ENCODE measurements at regions not wholly inside any gene's neighbourhood (a gene's known extent, or its start where the extent isn't known, plus 50 kb on each side); places are given as distances from the start of the nearest gene placed in this dataset.

- TF ChIP-seq CTCF (IDR thresholded peaks at IDR 0.05) (no peak), ZFX (IDR thresholded peaks at IDR 0.05; ENCODE audit: borderline replicate concordance) (no peak)
- no peak overlapping the region for H3K27ac ChIP-seq
Observed at GRCh38 chr11:11757909-11758308, 83.9 kb upstream of the USP47 start.

GRCh38 chr11:11756718-11757117 is 85.1 kb upstream of the USP47 start:
- no peak overlapping the region for H3K27ac ChIP-seq
- TF ChIP-seq ZFX (IDR thresholded peaks at IDR 0.05; ENCODE audit: borderline replicate concordance) (no peak), CTCF (IDR thresholded peaks at IDR 0.05) (no peak)

DNA sequence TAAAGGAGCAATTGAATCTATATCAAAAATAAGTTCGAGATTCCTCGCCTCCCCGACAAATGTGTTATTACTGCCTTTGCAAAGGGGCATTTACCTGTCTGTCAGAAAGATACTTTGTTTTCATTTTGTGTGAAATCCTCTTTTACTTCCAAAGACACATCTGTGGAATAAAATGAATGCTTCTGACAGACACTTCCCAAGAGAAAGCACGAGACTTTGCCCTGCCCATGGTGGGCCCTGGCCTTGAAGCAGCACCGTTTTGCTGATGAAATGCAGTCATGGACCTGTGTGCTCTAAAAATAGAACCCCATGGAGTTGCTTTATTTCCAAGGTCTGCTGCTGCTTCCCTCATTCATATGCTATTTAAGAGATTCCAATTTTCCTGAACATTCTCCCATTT is 85.9 kb upstream of the USP47 start:
- no peak overlapping the region for H3K27ac ChIP-seq
- TF ChIP-seq CTCF (IDR thresholded peaks at IDR 0.05) (no peak), ZFX (IDR thresholded peaks at IDR 0.05; ENCODE audit: borderline replicate concordance) (no peak)

GRCh38 chr11:11752679-11753078 is 89.1 kb upstream of the USP47 start:
- H3K27ac ChIP-seq: no peak overlapping the region
- no peak for TF ChIP-seq ZFX (IDR thresholded peaks at IDR 0.05; ENCODE audit: borderline replicate concordance)
- no peak for TF ChIP-seq CTCF (IDR thresholded peaks at IDR 0.05)

DNA sequence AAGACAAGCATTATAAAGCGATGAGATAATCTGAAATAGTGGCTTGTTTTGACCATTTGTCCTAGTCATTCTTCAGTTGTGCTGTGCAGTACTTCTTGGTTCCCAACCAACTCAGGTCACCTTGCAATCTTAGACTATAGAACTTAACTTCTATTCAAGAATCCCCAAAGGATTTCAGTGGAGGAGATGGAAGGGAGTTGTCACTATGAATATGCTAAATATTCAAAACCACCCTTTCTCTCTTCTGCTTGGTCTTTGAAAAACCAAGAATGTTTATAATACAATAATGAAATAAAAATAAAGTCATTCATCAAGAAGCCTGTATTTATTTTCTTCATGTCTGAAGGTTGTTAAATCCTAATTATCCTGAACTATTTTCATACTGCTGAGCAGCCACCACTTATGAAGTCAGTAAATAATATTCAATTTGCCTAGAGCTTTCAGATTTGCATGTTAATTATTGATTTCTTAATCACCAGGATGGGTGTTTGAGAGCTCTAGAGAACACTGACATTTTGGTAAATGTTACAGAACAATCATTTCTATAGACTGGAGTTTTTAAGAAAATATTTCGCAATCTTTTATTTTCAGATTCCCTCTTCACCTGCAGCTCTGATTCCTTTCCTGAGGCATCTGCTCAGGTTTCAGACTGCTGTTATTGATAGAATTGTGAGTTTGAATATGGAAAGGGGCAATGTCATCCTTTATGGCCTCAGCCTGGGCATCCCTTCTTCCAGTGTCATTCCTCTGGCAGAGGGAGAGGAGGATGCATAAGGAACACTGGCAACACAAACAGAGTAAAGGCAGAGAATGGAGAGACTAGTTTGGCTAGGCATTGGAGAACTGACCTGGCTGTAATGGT is 91.5 kb upstream of the USP47 start:
- TF ChIP-seq ZFX (IDR thresholded peaks at IDR 0.05; ENCODE audit: borderline replicate concordance) (no peak), CTCF (IDR thresholded peaks at IDR 0.05) (no peak)
- H3K27ac ChIP-seq: no peak overlapping the region

DNA sequence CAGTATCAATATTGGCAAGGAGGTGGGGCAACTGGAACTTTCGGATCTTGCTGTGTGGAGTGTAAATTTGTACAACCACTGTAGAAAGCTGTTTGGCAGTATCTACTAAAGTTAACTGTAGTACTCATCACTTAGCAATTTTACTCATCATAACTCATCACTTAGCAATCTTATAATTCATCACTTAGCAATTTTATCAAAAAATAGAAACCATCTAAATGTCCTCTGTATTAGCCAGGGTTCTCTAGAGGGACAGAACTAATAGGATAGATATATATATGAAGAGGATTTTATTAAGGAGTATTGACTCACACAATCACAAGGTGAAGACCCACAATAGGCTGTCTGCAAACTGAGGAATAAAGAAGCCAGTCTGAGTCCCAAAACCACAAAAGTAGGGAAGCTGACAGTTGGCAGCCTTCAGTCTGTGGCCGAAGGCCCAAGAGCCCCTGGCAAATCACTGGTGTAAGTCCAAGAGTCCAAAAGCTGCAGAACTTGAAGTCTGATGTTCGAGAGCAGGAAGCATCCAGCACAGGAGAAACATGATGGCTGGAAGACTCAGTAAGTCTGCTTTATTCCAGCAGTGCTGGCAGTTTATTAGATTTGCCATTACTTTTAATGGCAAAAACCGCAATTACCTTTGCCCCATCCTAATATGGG is 92.9 kb upstream of the USP47 start:
- H3K27ac ChIP-seq: no peak overlapping the region
- TF ChIP-seq ZFX (IDR thresholded peaks at IDR 0.05; ENCODE audit: borderline replicate concordance) (no peak), CTCF (IDR thresholded peaks at IDR 0.05) (no peak)

GRCh38 chr11:11747570-11747969 is 94.2 kb upstream of the USP47 start:
- TF ChIP-seq ZFX (IDR thresholded peaks at IDR 0.05; ENCODE audit: borderline replicate concordance): no peak
- TF ChIP-seq CTCF (IDR thresholded peaks at IDR 0.05): no peak
- H3K27ac ChIP-seq: no peak overlapping the region
